ENCODE measurements at regions not wholly inside any gene's neighbourhood (a gene's known extent, or its start where the extent isn't known, plus 50 kb on each side); places are given as distances from the start of the nearest gene placed in this dataset.

DNA sequence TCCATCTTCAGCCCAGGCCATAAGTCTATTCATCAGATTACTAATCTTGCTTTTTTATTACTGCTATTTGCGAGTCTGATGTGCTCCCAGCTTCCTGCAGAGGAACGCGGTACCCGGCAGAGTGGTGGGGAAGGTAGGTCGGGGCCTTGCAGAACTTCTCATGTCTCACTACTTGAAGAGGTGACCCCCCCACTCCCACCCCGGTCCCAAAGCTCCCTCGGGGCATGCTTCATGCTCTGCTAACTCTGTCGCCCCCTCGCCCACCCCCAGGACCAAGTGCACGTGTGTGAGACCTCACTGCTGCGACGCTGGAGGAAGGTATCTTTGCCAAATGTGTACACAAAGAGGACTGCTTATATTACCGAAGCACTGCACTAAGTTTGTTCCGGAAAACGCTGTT lies 129.4 kb upstream of the RAB12 start:
- TF ChIP-seq POLR2A (IDR thresholded peaks at IDR 0.05; ENCODE audit: extremely low read depth, insufficient read length), result no peak
- TF ChIP-seq, protein P1, sequence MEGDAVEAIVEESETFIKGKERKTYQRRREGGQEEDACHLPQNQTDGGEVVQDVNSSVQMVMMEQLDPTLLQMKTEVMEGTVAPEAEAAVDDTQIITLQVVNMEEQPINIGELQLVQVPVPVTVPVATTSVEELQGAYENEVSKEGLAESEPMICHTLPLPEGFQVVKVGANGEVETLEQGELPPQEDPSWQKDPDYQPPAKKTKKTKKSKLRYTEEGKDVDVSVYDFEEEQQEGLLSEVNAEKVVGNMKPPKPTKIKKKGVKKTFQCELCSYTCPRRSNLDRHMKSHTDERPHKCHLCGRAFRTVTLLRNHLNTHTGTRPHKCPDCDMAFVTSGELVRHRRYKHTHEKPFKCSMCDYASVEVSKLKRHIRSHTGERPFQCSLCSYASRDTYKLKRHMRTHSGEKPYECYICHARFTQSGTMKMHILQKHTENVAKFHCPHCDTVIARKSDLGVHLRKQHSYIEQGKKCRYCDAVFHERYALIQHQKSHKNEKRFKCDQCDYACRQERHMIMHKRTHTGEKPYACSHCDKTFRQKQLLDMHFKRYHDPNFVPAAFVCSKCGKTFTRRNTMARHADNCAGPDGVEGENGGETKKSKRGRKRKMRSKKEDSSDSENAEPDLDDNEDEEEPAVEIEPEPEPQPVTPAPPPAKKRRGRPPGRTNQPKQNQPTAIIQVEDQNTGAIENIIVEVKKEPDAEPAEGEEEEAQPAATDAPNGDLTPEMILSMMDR (IDR thresholded peaks at IDR 0.05; ENCODE audit: low read depth, low read length), result no peak
- TF ChIP-seq, protein P2, sequence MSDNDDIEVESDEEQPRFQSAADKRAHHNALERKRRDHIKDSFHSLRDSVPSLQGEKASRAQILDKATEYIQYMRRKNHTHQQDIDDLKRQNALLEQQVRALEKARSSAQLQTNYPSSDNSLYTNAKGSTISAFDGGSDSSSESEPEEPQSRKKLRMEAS (IDR thresholded peaks at IDR 0.05; ENCODE audit: low read depth, low read length), result no peak
